IPS-18a (cell line): ENCODE measurements at regions not wholly inside any gene's neighbourhood (a gene's known extent, or its start where the extent isn't known, plus 50 kb on each side); places are given as distances from the start of the nearest gene placed in this dataset.
"Not testable (repeated sequence)": the region's sequence is repeated elsewhere in the genome, so short reads cannot be mapped to it uniquely, and the experiment has no call there.

Experiments
- H3K27ac ChIP-seq: one replicate; pipeline ENCODE4 v1.5.1; 2013; ENCODE audit warnings: low read length
- H3K27me3 ChIP-seq: one replicate; pipeline ENCODE4 v1.6.1; 2013; ENCODE audit warnings: mild to moderate bottlenecking, low read length; ENCODE audit not compliant: control insufficient read depth, insufficient read depth
- H3K36me3 ChIP-seq: one replicate; pipeline ENCODE4 v1.6.1; 2013; ENCODE audit warnings: low read depth, low read length; ENCODE audit not compliant: control insufficient read depth
- H3K4me1 ChIP-seq: one replicate; pipeline ENCODE4 v1.6.1; 2013; ENCODE audit warnings: low read depth, low read length; ENCODE audit not compliant: control insufficient read depth
- H3K4me3 ChIP-seq: one replicate; pipeline ENCODE4 v1.5.1; 2013; ENCODE audit warnings: low read length
- H3K9ac ChIP-seq: one replicate; pipeline ENCODE4 v1.6.1; 2013; ENCODE audit warnings: mild to moderate bottlenecking, low read length, moderate library complexity
- H3K9me3 ChIP-seq: one replicate; pipeline ENCODE4 v1.6.1; 2013; ENCODE audit warnings: low read depth, low read length; ENCODE audit not compliant: control insufficient read depth

DNA sequence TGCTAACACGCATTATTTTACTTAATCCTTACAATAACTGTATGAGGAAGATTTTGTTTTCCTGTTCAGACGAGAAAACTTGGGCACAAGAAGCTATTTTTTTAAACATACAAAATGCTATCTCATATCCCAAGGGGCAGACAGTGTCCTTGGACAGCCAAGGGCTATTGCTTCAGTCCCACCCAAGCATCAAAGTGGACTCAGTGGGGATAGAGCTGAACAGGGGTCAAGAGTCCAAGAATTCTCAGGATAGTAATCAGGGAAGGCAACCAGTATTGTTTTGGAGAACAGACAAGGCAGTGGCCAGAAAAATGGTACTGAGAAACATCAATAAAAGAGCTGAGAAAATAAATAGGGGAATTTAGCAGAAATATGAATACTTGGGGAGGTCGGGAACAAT is 465.7 kb downstream of the PLPP3 start:
- Histone ChIP-seq H3K36me3 (no peaks in the 10 kb centered on the region), H3K27me3 (no peaks in the 10 kb centered on the region), H3K4me1 (no peaks in the 10 kb centered on the region), H3K4me3 (no peak overlapping the region), H3K9ac (no peak overlapping the region), H3K9me3 (peaks cover 12% of the 10 kb centered on the region), H3K27ac (no peak overlapping the region)

DNA sequence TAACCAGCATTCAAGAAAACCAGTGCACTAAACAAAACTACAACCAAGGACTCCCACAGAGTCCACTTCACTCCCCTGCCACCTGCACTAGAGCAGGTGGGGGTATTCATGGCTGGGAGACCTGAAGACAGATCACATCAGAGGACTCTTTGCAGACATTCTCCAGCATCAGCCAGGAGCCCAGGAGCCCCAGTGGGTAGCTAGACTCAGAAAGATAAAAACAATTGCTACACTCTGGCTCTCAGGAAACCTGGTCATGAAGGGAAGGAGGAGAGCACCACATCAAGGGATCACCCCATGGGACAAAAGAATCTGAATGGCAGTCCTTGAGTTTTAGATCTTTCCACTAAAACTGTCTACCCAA is 472.1 kb downstream of the PLPP3 start:
- H3K9me3 ChIP-seq = peaks cover 16% of the 10 kb centered on the region
- H3K4me1 ChIP-seq = no peaks in the 10 kb centered on the region
- H3K27ac ChIP-seq = no peak overlapping the region

DNA sequence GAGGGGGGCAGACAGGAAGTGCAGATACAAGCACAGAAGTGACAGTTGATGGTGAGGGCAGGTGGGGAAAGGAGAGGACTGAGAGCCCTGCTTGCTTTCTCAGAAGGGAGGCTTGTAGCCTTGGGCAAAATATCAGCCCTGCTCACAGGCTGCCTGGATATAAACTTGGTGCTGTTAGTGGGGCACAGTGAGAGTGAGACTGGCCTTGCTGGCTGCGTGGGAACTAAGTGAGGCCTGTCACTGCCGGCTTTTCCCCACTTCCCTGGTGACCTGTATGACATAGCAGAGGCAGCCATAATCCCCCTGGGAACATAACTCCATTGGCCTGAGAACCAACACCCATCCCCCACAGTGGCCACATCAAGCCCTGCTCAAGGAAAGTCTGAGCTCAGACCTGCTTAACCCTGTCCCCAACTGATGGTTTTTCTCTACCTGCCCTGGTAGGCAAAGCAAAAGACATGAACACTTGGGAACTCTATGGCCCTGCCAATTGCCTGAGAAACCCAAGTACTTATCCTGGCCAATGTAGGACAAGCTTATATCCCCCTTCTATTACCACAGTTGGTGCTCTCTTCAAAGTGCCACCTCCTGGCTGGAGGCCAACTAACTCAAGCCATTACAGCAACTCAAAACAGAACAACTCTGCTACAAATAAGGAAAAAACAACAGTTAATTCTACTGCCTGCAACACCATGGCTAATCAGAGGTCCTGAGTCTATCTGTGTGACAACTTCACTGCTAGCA is 472.7 kb downstream of the PLPP3 start:
- Histone ChIP-seq H3K9me3 (peaks cover 11% of the 10 kb centered on the region), H3K27me3 (no peaks in the 10 kb centered on the region), H3K4me3 (no peak overlapping the region), H3K36me3 (no peaks in the 10 kb centered on the region), H3K4me1 (no peaks in the 10 kb centered on the region), H3K9ac (no peak overlapping the region), H3K27ac (no peak overlapping the region)

More for the DNA sequence above, 472.1 kb downstream of the PLPP3 start:
- no peak overlapping the region for H3K9ac ChIP-seq
- no peaks in the 10 kb centered on the region for H3K36me3 ChIP-seq
- H3K27me3 ChIP-seq = no peaks in the 10 kb centered on the region
- no peak overlapping the region for H3K4me3 ChIP-seq

DNA sequence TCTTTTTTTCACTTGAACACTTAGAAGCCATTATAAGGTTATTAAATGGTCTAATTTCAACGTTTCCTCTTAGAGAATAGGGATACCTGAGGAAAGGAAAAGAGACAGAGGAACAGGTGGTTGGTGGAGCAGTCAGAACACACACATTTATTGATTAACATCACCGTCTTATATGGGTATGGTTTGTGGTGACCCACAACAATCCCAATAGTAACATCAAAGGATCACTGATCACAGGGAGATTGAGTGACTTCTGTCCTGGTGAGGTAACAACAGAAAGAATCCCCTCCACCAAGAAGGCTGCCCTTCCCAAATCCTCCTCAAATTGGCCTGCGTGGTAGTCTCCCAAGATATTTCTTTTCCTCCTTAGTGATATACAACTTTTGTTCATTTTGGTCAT is 474.0 kb downstream of the PLPP3 start:
- Histone ChIP-seq H3K4me3 (no peak overlapping the region), H3K4me1 (no peaks in the 10 kb centered on the region), H3K9me3 (peaks cover 5% of the 10 kb centered on the region), H3K36me3 (no peaks in the 10 kb centered on the region), H3K27me3 (no peaks in the 10 kb centered on the region), H3K9ac (no peak overlapping the region), H3K27ac (no peak overlapping the region)

DNA sequence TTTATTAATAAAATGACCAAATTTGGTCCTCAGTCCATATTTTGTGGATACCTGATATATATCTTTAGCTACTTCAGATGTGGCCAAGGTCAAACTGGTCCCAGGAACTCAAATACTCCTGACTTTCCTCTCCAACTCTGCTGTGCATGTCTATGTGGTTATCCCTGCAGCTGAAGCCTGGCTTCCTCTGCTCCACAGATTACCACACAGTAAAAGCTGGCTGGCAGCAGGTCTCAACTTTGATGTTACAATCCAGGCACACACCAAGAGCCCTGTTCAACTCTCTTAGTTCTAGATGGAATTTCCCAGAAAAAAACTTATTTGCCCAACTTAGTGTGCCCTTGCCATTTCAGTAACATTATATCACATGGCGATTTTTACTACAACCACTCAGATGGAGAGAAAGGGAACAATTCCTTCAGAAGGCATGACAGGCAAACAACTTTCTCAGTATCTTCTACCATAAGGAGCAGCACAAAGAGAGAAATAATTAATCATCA is 479.5 kb downstream of the PLPP3 start:
- Histone ChIP-seq H3K27ac (no peak overlapping the region), H3K4me1 (no peaks in the 10 kb centered on the region), H3K9ac (no peak overlapping the region), H3K27me3 (no peaks in the 10 kb centered on the region), H3K4me3 (no peak overlapping the region), H3K9me3 (peaks cover 4% of the 10 kb centered on the region), H3K36me3 (no peaks in the 10 kb centered on the region)

DNA sequence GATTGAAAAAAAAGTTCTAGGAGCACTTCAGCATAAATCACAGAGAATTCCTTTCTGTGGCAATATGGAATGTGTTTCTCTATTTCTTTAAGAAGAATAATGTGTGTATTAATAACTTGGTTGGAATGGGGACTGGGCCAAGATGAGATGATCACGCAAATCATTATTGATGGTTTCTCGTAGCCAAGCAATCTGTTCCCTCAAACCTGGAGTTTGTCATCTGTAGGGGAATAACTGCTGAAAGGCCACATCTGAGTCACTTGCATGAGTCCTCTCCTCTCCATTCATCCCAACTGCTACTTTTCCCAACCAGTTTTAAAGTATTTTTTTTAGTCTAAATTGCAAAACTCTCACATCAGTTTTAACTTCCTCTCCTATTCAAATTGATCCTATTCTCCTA is 480.4 kb downstream of the PLPP3 start:
- H3K27me3 ChIP-seq = no peaks in the 10 kb centered on the region
- H3K27ac ChIP-seq = no peak overlapping the region
- no peaks in the 10 kb centered on the region for H3K9me3 ChIP-seq
- no peak overlapping the region for H3K9ac ChIP-seq
- H3K36me3 ChIP-seq = no peaks in the 10 kb centered on the region
- no peaks in the 10 kb centered on the region for H3K4me1 ChIP-seq
- H3K4me3 ChIP-seq = no peak overlapping the region

DNA sequence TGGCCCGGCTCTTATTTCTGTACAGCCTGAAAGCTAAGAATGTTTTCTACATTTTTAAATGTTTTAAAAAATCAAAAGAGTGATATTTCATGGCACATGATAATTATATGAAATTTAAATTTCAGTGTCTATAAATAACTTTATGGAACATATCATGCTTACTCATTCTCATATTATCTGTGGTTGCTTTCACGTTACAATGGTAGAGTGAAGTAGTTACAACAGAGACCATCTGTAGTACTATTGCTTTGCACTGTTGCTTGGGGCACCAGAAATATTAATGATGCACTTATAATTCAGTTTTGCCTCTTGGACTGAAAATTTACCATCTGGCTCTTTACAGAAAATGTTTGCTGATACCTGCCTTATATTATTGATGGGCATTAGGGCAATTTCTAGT is 481.6 kb downstream of the PLPP3 start:
- Histone ChIP-seq H3K27ac (no peak overlapping the region), H3K4me1 (peaks cover 8% of the 10 kb centered on the region), H3K27me3 (no peaks in the 10 kb centered on the region), H3K36me3 (no peaks in the 10 kb centered on the region), H3K9ac (no peak overlapping the region), H3K9me3 (no peaks in the 10 kb centered on the region), H3K4me3 (no peak overlapping the region)

DNA sequence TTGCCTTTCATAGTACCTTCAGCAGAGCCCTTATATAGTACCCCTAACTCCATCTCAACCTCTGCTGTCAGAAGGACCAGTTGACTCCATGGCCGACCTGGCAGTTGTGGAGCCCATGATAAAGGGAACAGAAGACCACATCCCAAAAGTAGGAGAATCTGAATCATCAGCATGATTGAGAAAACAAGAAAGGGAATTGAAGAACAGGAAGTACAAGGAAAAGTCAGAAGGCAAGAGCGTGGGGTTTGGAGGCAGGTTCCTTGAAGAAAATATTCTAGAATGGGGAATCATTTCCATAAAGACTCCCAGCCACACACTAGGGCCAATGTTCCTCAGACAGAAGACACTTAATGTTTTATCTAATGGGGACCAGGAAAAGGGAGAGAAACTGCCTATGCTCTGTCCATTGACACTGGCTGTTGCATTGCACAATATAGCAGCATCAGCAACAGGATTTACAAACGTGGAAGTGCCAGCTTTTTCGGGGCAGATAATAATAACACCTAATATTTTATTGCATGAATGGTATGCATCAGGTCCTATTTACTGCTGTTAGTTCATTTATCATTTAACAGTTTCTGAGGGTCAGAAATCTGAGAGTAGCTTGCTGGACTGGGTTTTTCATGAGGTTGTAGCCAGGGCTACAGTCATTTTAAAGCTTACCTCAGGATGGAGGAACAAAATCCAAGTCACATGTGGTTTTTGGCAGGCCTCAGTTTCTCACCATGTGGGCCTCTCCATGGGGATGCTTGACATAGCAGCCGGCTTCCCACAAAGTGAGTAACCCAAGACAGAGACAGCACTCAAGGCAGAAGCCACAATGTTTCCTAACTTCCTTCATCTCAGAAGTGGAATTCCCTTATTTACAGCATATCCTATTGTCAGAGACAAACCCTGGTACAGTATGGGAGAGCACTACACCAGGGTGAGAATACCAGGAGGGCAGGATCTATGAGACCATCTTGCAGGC is 483.4 kb downstream of the PLPP3 start:
- Histone ChIP-seq H3K27ac (no peak overlapping the region), H3K4me1 (peaks cover 8% of the 10 kb centered on the region), H3K9ac (no peak overlapping the region), H3K9me3 (no peaks in the 10 kb centered on the region), H3K4me3 (no peak overlapping the region), H3K36me3 (no peaks in the 10 kb centered on the region), H3K27me3 (no peaks in the 10 kb centered on the region)

DNA sequence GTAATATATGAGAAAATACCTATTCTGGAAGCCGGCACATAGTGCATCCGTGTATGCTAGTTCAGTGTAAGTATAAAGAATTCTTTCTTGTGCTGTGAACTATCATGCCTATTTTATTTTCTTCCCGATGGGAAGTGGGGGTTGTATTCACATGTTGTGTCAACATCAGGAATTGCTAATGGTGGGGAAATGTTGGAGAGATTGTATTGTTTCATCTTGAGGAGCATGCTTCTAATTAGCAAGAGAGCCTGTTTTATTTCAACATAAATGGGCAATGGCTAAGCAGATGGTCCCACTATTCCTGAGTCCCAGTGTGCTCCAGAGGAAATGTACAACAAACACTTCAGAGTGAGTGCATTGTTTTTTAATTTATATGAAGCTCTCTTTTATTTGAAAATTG is 485.2 kb downstream of the PLPP3 start:
- H3K27ac ChIP-seq = no peak overlapping the region
- H3K36me3 ChIP-seq = no peaks in the 10 kb centered on the region
- H3K9ac ChIP-seq = no peak overlapping the region
- H3K27me3 ChIP-seq = no peaks in the 10 kb centered on the region
- H3K4me1 ChIP-seq = peaks cover 8% of the 10 kb centered on the region
- no peak overlapping the region for H3K4me3 ChIP-seq
- no peaks in the 10 kb centered on the region for H3K9me3 ChIP-seq

DNA sequence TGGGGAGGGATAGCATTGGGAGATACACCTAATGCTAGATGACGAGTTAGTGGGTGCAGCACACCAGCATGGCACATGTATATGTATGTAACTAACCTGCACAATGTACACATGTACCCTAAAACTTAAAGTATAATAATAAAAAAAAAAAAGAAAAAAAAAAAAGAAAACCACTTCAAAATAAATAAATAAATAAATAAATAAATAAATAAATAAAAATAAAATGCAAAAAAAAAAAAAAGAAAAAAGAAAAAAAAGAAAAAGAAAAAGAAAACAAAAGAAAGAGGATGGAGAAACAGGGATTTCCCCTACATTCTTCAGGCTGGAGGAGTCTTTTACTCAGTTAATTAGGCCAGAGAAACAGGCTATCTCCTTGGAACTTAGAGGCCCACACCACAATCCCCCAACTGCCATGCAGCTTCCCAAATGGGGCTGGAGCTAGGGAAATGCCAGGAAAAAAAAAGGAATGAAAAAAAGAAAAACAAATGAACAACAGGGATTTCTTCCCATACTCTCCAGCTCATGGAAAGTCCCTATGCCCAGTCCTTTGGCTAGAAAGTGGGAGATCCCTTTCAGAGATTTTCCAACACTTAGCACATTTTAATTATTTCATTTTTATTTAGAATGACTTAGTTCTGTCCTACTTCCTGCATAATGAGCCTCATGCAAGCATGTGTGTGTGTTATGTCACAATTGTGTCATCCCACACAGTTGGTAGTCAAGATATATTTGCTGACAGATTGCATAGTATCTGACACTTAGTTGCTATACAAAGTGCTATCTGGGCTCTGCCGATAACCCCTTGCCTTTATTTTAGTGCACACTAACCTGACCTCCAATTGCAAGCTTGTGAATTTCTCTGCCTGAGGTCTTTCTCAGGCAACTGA is 486.4 kb downstream of the PLPP3 start:
- H3K9ac ChIP-seq = no peak overlapping the region
- no peak overlapping the region for H3K27ac ChIP-seq
- H3K9me3 ChIP-seq = no peaks in the 10 kb centered on the region
- peaks cover 8% of the 10 kb centered on the region for H3K4me1 ChIP-seq
- no peaks in the 10 kb centered on the region for H3K27me3 ChIP-seq
- no peaks in the 10 kb centered on the region for H3K36me3 ChIP-seq
- H3K4me3 ChIP-seq = no peak overlapping the region

DNA sequence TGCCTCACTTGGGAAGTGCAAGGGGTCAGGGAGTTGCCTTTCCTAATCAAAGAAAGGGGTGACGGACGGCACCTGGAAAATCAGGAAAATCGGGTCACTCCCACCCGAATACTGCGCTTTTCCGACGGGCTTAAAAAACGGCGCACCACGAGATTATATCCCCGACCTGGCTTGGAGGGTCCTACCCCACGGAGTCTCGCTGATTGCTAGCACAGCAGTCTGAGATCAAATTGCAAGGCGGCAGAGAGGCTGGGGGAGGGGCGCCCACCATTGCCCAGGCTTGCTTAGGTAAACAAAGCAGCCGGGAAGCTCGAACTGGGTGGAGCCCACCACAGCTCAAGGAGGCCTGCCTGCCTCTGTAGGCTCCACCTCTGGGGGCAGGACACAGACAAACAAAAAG is 489.5 kb downstream of the PLPP3 start:
- not testable (repeated sequence) for H3K27me3 ChIP-seq, H3K36me3 ChIP-seq, H3K27ac ChIP-seq, H3K9ac ChIP-seq, H3K9me3 ChIP-seq, H3K4me1 ChIP-seq, H3K4me3 ChIP-seq
